ENCODE measurements at regions not wholly inside any gene's neighbourhood (a gene's known extent, or its start where the extent isn't known, plus 50 kb on each side); places are given as distances from the start of the nearest gene placed in this dataset.

- TF ChIP-seq TAF1 (IDR thresholded peaks at IDR 0.05; ENCODE audit: low read depth) (no peak), CTCF (IDR thresholded peaks at IDR 0.05; ENCODE audit: poor library complexity, severe bottlenecking) (no peak), EZH2 (IDR thresholded peaks at IDR 0.05; ENCODE audit: borderline replicate concordance, insufficient read depth, low read length, poor library complexity, severe bottlenecking) (no peak), POLR2AphosphoS5 (IDR thresholded peaks at IDR 0.05) (no peak), REST (IDR thresholded peaks at IDR 0.05; ENCODE audit: borderline replicate concordance) (no peak), EP300 (conservative IDR thresholded peaks at IDR 0.05; ENCODE audit: poor library complexity, severe bottlenecking) (no peak)
Observed at GRCh38 chr2:107380912-107381311, 445.8 kb upstream of the RGPD4 start.
